ENCODE measurements at regions not wholly inside any gene's neighbourhood (a gene's known extent, or its start where the extent isn't known, plus 50 kb on each side); places are given as distances from the start of the nearest gene placed in this dataset.

DNA sequence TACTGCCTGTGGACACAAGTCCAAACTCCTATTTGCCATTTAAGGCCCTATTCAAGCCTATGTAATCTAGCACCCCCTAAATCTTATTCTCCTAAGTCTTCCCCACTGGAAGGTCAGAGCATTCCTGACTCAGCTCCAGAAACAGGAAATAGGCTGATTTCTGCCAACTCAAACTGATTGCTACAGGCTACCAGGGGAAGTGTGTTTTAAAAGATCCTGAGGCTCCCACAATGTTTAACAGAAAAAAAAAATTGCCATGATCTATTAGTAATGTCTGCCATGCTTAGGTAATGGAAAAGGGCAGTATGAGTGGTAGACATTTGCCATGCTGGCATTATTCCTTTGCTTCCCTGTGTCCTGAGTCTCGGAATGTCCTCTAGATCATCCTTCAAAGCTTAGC is 65.8 kb upstream of the BRINP1 start:
- ChIA-PET CTCF (ENCODE audit: unreplicated experiment) (no interaction called here), POLR2A (interaction anchor here (0.6 kb wide), 1 partner anchor 1278 kb away, joined by 4 read pairs; no protein-coding TSS in a partner anchor)
- Histone ChIP-seq H3K4me2 (ENCODE audit: low read length) (no peak overlapping the region), H3K79me2 (ENCODE audit: insufficient read depth, low read depth, low read length) (no peaks in the 10 kb centered on the region), H2AFZ (ENCODE audit: low read length) (no peak overlapping the region), H3K36me3 (ENCODE audit: insufficient read depth, low read length) (no peaks in the 10 kb centered on the region), H3K9me2 (ENCODE audit: insufficient read depth, low read length) (no peaks in the 10 kb centered on the region), H3K9me3 (ENCODE audit: low read length) (no peaks in the 10 kb centered on the region), H3K4me1 (ENCODE audit: insufficient read depth, low read length, poor library complexity, severe bottlenecking) (no peaks in the 10 kb centered on the region), H3K4me3 (ENCODE audit: low read depth, low read length, poor library complexity, severe bottlenecking) (no peak overlapping the region), H4K20me1 (ENCODE audit: insufficient read depth, low read length) (no peaks in the 10 kb centered on the region), H3K27ac (ENCODE audit: low read depth, low read length, poor library complexity, severe bottlenecking) (no peak overlapping the region)
- TF ChIP-seq, protein P1, sequence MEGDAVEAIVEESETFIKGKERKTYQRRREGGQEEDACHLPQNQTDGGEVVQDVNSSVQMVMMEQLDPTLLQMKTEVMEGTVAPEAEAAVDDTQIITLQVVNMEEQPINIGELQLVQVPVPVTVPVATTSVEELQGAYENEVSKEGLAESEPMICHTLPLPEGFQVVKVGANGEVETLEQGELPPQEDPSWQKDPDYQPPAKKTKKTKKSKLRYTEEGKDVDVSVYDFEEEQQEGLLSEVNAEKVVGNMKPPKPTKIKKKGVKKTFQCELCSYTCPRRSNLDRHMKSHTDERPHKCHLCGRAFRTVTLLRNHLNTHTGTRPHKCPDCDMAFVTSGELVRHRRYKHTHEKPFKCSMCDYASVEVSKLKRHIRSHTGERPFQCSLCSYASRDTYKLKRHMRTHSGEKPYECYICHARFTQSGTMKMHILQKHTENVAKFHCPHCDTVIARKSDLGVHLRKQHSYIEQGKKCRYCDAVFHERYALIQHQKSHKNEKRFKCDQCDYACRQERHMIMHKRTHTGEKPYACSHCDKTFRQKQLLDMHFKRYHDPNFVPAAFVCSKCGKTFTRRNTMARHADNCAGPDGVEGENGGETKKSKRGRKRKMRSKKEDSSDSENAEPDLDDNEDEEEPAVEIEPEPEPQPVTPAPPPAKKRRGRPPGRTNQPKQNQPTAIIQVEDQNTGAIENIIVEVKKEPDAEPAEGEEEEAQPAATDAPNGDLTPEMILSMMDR (conservative IDR thresholded peaks at IDR 0.05; ENCODE audit: low read length), result no peak
- TF ChIP-seq EZH2phosphoT487 (IDR thresholded peaks at IDR 0.05; ENCODE audit: borderline replicate concordance, low read depth, low read length), result no peak
- DNase-seq (ENCODE audit: low spot score), result no peak
- intact Hi-C loops (cut with micrococcal nuclease; ENCODE audit: unreplicated experiment), result no loop called here
- BruUV-seq (replicated peaks), result no TSS peak

DNA sequence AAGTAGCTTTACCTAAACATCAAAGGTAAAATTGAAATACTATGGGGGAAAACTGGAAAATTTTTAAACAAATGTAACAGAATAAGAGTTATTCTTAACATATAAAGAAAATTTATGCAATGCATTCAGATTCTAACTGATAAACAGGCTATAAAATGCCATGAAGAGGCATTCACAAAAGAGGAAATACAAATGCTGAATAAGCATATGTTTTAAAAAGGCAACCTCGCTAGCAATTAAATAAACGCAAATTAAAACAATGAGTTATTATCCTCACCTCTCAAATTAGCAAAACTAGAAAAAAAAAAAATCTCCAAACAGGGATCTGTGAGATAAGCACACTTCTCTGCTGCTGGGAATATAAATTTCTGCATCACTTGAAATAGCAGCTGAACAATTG is 63.2 kb upstream of the BRINP1 start:
- ChIA-PET POLR2A (no interaction called here), CTCF (ENCODE audit: unreplicated experiment) (no interaction called here)
- no peak for TF ChIP-seq EZH2phosphoT487 (IDR thresholded peaks at IDR 0.05; ENCODE audit: borderline replicate concordance, low read depth, low read length)
- TF ChIP-seq, protein P1 (conservative IDR thresholded peaks at IDR 0.05; ENCODE audit: low read length), result no peak
- H3K4me2 ChIP-seq (ENCODE audit: low read length), result no peak overlapping the region
- H3K4me1 ChIP-seq (ENCODE audit: insufficient read depth, low read length, poor library complexity, severe bottlenecking), result no peaks in the 10 kb centered on the region
- H3K79me2 ChIP-seq (ENCODE audit: insufficient read depth, low read depth, low read length), result no peaks in the 10 kb centered on the region
- H3K9me3 ChIP-seq (ENCODE audit: low read length), result no peaks in the 10 kb centered on the region
- H3K4me3 ChIP-seq (ENCODE audit: low read depth, low read length, poor library complexity, severe bottlenecking), result no peak overlapping the region
- H3K36me3 ChIP-seq (ENCODE audit: insufficient read depth, low read length), result no peaks in the 10 kb centered on the region
- no peaks in the 10 kb centered on the region for H4K20me1 ChIP-seq (ENCODE audit: insufficient read depth, low read length)
- no peak for DNase-seq (ENCODE audit: low spot score)
- H3K27ac ChIP-seq (ENCODE audit: low read depth, low read length, poor library complexity, severe bottlenecking), result no peak overlapping the region
- no TSS peak for BruUV-seq (replicated peaks)
- H2AFZ ChIP-seq (ENCODE audit: low read length), result no peak overlapping the region
- no peaks in the 10 kb centered on the region for H3K9me2 ChIP-seq (ENCODE audit: insufficient read depth, low read length)
- intact Hi-C loops (cut with micrococcal nuclease; ENCODE audit: unreplicated experiment), result no loop called here

DNA sequence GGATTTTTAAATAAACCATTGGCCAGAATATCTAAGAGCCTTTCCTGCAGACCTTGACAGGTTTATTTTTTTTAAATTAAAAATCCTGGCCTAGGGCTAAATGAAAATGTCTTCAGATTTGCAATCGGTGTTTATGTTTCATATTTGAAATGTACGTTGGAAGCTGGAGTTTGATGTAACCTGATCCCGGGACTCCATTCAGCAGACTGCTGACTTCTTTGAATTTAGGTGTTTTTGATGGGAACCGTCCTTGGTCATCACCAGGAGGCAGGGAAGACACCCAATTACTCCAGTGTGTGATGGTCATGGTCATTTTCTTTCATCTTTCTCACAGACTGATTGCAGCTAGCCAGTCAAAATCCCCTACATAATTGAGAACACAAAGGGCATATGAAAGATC is 60.1 kb upstream of the BRINP1 start:
- Histone ChIP-seq H4K20me1 (ENCODE audit: insufficient read depth, low read length) (no peaks in the 10 kb centered on the region), H3K4me2 (ENCODE audit: low read length) (no peak overlapping the region), H2AFZ (ENCODE audit: low read length) (no peak overlapping the region), H3K27ac (ENCODE audit: low read depth, low read length, poor library complexity, severe bottlenecking) (no peak overlapping the region), H3K79me2 (ENCODE audit: insufficient read depth, low read depth, low read length) (no peaks in the 10 kb centered on the region), H3K36me3 (ENCODE audit: insufficient read depth, low read length) (no peaks in the 10 kb centered on the region), H3K9me3 (ENCODE audit: low read length) (no peaks in the 10 kb centered on the region), H3K9me2 (ENCODE audit: insufficient read depth, low read length) (no peaks in the 10 kb centered on the region), H3K4me1 (ENCODE audit: insufficient read depth, low read length, poor library complexity, severe bottlenecking) (no peaks in the 10 kb centered on the region), H3K4me3 (ENCODE audit: low read depth, low read length, poor library complexity, severe bottlenecking) (no peak overlapping the region)
- ChIA-PET CTCF (ENCODE audit: unreplicated experiment) (no interaction called here), POLR2A (interaction anchor here (0.7 kb wide), 1 partner anchor 11 kb away, joined by 3 read pairs; no protein-coding TSS in a partner anchor)
- intact Hi-C loops (cut with micrococcal nuclease; ENCODE audit: unreplicated experiment), result no loop called here
- DNase-seq (ENCODE audit: low spot score), result no peak
- no peak for TF ChIP-seq EZH2phosphoT487 (IDR thresholded peaks at IDR 0.05; ENCODE audit: borderline replicate concordance, low read depth, low read length)
- TF ChIP-seq, protein P1 (conservative IDR thresholded peaks at IDR 0.05; ENCODE audit: low read length), result no peak
- no TSS peak for BruUV-seq (replicated peaks)

Measured in OCI-LY7 (cell line).